ENCODE measurements at regions not wholly inside any gene's neighbourhood (a gene's known extent, or its start where the extent isn't known, plus 50 kb on each side); places are given as distances from the start of the nearest gene placed in this dataset.

GRCh38 chr6:170209354-170210025, 81.4 kb downstream of the DLL1 start:
- Histone ChIP-seq H3K27me3 (peaks cover 0 to 29% (median 0%) of the 10 kb centered on the region in 4 donors), H3K27ac (replicated peaks in 1 of 4) (no peak overlapping the region), H3K4me3 (no peak overlapping the region), H3K9me3 (no peaks in the 10 kb centered on the region), H3K36me3 (no peaks in the 10 kb centered on the region), H3K4me1 (no peaks in the 10 kb centered on the region)
- 92% methylated on average over 15 of the region's 22 CpGs for WGBS
- DNase-seq (ENCODE audit: extremely low spot score): peak; percentile 82
- TF ChIP-seq POLR2A (IDR thresholded peaks at IDR 0.05; ENCODE audit: low read depth): no peak
- no peak for TF ChIP-seq EP300 (IDR thresholded peaks at IDR 0.05)
- TF ChIP-seq, protein P1, sequence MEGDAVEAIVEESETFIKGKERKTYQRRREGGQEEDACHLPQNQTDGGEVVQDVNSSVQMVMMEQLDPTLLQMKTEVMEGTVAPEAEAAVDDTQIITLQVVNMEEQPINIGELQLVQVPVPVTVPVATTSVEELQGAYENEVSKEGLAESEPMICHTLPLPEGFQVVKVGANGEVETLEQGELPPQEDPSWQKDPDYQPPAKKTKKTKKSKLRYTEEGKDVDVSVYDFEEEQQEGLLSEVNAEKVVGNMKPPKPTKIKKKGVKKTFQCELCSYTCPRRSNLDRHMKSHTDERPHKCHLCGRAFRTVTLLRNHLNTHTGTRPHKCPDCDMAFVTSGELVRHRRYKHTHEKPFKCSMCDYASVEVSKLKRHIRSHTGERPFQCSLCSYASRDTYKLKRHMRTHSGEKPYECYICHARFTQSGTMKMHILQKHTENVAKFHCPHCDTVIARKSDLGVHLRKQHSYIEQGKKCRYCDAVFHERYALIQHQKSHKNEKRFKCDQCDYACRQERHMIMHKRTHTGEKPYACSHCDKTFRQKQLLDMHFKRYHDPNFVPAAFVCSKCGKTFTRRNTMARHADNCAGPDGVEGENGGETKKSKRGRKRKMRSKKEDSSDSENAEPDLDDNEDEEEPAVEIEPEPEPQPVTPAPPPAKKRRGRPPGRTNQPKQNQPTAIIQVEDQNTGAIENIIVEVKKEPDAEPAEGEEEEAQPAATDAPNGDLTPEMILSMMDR (IDR thresholded peaks at IDR 0.05): no peak
- intact Hi-C loops (cut with DNase I): no loop called here

DNA sequence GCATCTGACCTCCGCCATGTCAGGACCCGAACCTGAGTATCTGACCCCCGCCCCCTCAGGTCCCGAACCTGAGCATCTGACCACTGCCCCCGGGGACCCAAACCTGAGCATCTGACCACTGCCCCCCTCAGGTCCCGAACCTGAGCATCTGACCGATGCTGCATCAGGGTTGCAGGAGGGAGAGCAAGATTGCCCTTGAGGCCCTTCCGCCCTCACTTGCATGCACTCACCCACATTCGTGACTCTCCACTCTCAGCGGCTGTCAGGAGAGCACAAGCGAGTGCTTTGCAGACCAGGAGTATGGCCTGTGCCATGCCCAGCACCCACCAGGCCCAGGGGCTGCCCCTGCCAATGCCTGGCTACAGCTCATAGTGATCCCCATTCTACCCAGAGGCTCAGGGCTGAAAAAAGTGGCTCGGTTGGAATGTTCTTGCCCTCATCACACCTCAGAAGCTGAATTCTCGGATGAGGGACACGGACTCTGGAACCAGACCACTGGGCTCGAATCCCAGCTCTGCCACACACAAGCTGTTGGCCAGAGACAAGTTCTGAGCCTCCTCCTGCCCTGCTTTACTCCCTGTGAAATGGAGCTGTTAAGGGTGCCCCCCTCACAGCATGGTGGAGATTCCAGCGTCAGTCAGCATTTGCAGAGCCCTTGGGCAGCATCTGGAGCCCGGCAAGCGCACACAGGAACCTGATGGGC, 82.1 kb downstream of the DLL1 start:
- no peak for TF ChIP-seq POLR2A (IDR thresholded peaks at IDR 0.05; ENCODE audit: low read depth)
- TF ChIP-seq EP300 (IDR thresholded peaks at IDR 0.05): no peak
- TF ChIP-seq POLR2AphosphoS5 (IDR thresholded peaks at IDR 0.05): no peak
- TF ChIP-seq, protein P1 (IDR thresholded peaks at IDR 0.05): no peak
- peaks cover 0 to 29% (median 0%) of the 10 kb centered on the region in 4 donors for H3K27me3 ChIP-seq
- DNase-seq (ENCODE audit: extremely low spot score): peak; percentile 89
- 89% methylated on average over 9 of the region's 18 CpGs for WGBS
- no peaks in the 10 kb centered on the region for H3K9me3 ChIP-seq
- H3K27ac ChIP-seq (replicated peaks in 1 of 4): no peak overlapping the region
- intact Hi-C loops (cut with DNase I): no loop called here
- no peak overlapping the region for H3K4me3 ChIP-seq
- no peaks in the 10 kb centered on the region for H3K4me1 ChIP-seq
- no peaks in the 10 kb centered on the region for H3K36me3 ChIP-seq

DNA sequence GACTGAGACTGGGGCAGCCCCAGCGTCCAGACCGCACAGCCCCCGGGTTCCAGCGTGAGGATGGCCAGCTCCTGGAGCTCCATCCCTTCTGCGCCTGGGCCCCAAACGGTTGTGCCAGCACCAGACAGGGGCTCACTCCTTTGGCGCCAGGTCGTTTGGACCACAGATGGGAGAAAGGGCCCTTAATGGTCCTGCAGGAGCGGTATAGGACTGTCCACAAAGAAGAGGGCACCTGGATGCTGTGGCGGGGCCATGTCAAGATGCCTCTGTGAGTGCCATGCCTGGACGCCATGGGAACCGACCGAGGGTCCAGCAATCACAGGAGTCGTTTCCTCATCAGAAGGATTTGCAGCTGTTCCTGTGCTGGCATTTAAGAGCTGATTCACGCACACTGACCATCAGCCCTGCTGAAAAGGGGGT, 82.7 kb downstream of the DLL1 start:
- TF ChIP-seq EP300 (IDR thresholded peaks at IDR 0.05) (no peak), POLR2AphosphoS5 (IDR thresholded peaks at IDR 0.05) (no peak), POLR2A (IDR thresholded peaks at IDR 0.05; ENCODE audit: low read depth) (no peak)
- TF ChIP-seq, protein P1 (IDR thresholded peaks at IDR 0.05): no peak
- Histone ChIP-seq H3K4me1 (no peaks in the 10 kb centered on the region), H3K27me3 (peaks cover 0 to 29% (median 0%) of the 10 kb centered on the region in 4 donors), H3K27ac (replicated peaks in 1 of 4) (no peak overlapping the region), H3K9me3 (no peaks in the 10 kb centered on the region), H3K4me3 (no peak overlapping the region), H3K36me3 (no peaks in the 10 kb centered on the region)
- peak; percentile 72 for DNase-seq (ENCODE audit: extremely low spot score)
- intact Hi-C loops (cut with DNase I): no loop called here
- 90% methylated on average over 10 of the region's 15 CpGs for WGBS

DNA sequence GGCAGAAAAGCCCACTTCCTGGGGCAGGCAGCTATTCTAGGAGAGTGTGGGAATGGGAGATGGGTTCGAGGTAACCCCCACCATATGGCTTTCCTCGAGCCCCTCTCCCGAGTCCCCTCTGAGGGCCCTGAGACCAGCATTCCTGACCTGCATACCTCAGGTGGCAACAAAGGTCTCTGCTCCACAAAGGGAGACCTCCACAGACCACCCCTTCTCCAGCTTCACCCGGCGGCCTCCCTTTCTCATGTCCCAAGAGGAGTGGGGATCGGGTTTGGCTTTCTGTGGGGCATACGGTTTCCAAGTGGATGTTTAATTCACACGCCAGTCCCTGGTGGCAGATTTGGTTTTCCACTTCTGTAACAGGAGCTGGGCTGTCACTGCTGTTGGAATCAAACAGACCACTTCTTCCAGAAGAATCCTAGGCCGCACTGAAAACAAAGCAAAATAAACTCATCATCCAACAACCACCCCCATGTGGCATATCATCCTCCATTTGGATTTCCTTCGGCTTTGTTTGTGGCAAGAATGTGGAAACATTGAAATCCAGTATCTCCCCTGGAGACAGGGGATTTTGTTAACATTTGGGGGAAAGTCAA, 83.2 kb downstream of the DLL1 start:
- DNase-seq (ENCODE audit: extremely low spot score): peak; percentile 89
- intact Hi-C loops (cut with DNase I): no loop called here
- no peaks in the 10 kb centered on the region for H3K4me1 ChIP-seq
- TF ChIP-seq EP300 (IDR thresholded peaks at IDR 0.05) (no peak), POLR2A (IDR thresholded peaks at IDR 0.05; ENCODE audit: low read depth) (no peak), POLR2AphosphoS5 (IDR thresholded peaks at IDR 0.05) (no peak)
- TF ChIP-seq, protein P1 (IDR thresholded peaks at IDR 0.05): no peak
- H3K36me3 ChIP-seq: no peaks in the 10 kb centered on the region
- peaks cover 0 to 29% (median 0%) of the 10 kb centered on the region in 4 donors for H3K27me3 ChIP-seq
- WGBS: 87% methylated on average over 7 of the region's 10 CpGs
- H3K9me3 ChIP-seq: no peaks in the 10 kb centered on the region
- no peak overlapping the region for H3K27ac ChIP-seq (replicated peaks in 1 of 4)
- no peak overlapping the region for H3K4me3 ChIP-seq

Measured in esophagus muscularis mucosa (tissue), 4 donors.